Naive thymus-derived CD8-positive, alpha-beta T cell (primary cell): ENCODE measurements at regions not wholly inside any gene's neighbourhood (a gene's known extent, or its start where the extent isn't known, plus 50 kb on each side); places are given as distances from the start of the nearest gene placed in this dataset.

Source experiments
- ATAC-seq, 2 donors: fragments of 150-1000 bp; cut with Tn5 transposase in 1 of 2; sonication (Bioruptor Pico), chemical (Tn5 transposase) in 1 of 2; 1 replicate in 1 of 2; 2 replicates in 1 of 2; pipeline ENCODE4 v1.10.0; 2021; ENCODE audit warnings: mild to moderate bottlenecking in 2 of 2, moderate library complexity in 2 of 2
- POLR2A ChIA-PET: fragments of 350-600 bp; sonication (Branson Sonifier 250); formaldehyde crosslinking; loops from one replicate; lab custom pipeline; 2021; ENCODE audit warnings: antibody characterized with exemption; lab: Charles Lee
- DNase-seq, 10 donors: peaks; one replicate each; pipeline versions ENCODE4 v3.0.0 to v3.0.0-alpha.2; 2020 to 2022
- H3K27ac Mint-ChIP-seq, 10 donors: one replicate each; pipeline ENCODE4 v1.8.0; 2020 to 2022; ENCODE audit warnings: mild to moderate bottlenecking in 10 of 10, mixed read lengths in 10 of 10, moderate library complexity in 4 of 10, inconsistent platforms in 1 of 10
- H3K27me3 Mint-ChIP-seq, 5 donors: one replicate each; pipeline ENCODE4 v1.8.0; 2021 to 2022; ENCODE audit warnings: mixed read lengths in 5 of 5
- H3K36me3 Mint-ChIP-seq, 3 donors: one replicate each; pipeline ENCODE4 v1.8.0; 2020 to 2022; ENCODE audit warnings: mixed read lengths in 3 of 3, mild to moderate bottlenecking in 2 of 3, inconsistent platforms in 1 of 3
- H3K4me1 Mint-ChIP-seq, 4 donors: one replicate each; pipeline ENCODE4 v1.8.0; 2021 to 2022; ENCODE audit warnings: mixed read lengths in 4 of 4
- H3K4me3 Mint-ChIP-seq, 10 donors: one replicate each; pipeline ENCODE4 v1.8.0; 2020 to 2022; ENCODE audit warnings: mild to moderate bottlenecking in 10 of 10, mixed read lengths in 10 of 10, moderate library complexity in 6 of 10, inconsistent platforms in 1 of 10
- H3K9me3 Mint-ChIP-seq, 9 donors: one replicate each; pipeline ENCODE4 v1.8.0; 2020 to 2022; ENCODE audit warnings: mixed read lengths in 9 of 9, mild to moderate bottlenecking in 3 of 9, inconsistent platforms in 1 of 9, moderate library complexity in 1 of 9

DNA sequence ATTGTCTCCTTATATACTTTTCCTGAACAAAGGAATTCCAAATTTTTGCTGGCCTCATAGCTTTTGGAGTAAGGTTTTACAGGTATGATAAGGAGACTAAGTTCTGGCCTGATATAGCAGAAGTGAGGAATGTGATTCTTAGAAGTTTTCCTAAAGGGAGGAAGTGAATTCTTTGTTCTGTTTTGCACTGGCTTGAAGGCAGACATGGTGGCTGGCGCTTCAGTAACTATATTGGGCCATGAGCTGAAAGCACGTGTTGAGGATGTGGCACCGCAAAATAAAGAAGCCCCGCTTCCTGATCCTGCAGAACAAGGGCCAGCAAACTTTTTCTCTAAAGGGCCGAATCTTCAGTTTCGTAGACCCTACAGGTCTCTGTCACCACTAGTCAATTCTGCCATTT, 224.2 kb downstream of the SNX18 start:
- ATAC-seq = no peak
- Mint-ChIP-seq H3K36me3 (no peaks in the 10 kb centered on the region), H3K9me3 (no peaks in the 10 kb centered on the region), H3K27ac (no peak overlapping the region), H3K4me3 (no peak overlapping the region), H3K27me3 (peaks cover 0 to 12% (median 6%) of the 10 kb centered on the region in 5 donors), H3K4me1 (peaks cover 11 to 26% (median 21%) of the 10 kb centered on the region in 4 donors)
- POLR2A ChIA-PET = interaction anchor here (0.5 kb wide), 1 partner anchor 167 kb away, joined by 4 read pairs; no protein-coding TSS in a partner anchor
- DNase-seq = no peak

DNA sequence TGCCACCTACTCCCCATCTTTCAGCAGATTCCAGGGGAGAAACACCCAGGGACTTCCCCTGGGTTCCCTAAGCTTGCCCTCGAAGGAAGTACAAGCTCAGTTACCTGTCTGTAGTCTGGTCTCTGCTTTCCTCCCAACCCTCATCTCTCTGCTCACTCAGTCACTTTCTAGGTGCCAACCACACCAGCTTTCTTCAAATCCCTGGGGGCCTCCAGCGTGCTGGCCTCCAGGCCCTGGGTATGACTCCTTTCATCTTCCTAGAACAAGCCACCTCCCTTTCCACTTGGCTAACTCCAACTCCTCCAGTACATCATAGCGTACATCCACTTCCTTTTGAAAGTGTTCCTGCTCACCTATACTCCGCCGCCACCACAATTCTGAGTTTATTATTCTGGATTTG, 222.6 kb downstream of the SNX18 start:
- no peak for DNase-seq
- Mint-ChIP-seq H3K9me3 (no peaks in the 10 kb centered on the region), H3K27ac (peak overlapping the region in 2 of 10 donors; percentile 4 to 33), H3K4me3 (no peak overlapping the region), H3K36me3 (no peaks in the 10 kb centered on the region), H3K4me1 (peaks cover 11 to 24% (median 20%) of the 10 kb centered on the region in 4 donors), H3K27me3 (peaks cover 0 to 12% (median 6%) of the 10 kb centered on the region in 5 donors)
- ATAC-seq = no peak
- POLR2A ChIA-PET = no interaction called here

DNA sequence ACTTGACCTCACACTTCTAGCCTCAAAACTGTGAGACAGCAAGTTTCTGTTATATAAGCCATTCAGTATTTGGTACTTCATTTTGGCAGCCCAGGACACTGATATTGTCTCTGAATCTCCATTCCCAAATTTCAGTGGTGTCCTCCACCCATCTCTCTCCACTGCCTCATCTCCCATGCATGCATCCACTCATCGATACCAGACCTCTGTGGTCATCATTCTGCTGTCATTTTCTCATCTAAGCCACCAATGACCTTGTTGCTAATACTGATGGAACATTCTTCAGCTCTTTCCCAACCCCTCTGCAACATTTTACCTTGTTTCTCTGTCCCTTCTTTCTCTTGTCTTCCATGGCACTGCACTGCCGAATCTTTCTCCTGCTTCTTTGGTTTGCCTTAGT, 221.8 kb downstream of the SNX18 start:
- H3K9me3 Mint-ChIP-seq = no peaks in the 10 kb centered on the region
- ATAC-seq = no peak
- no peak overlapping the region for H3K27ac Mint-ChIP-seq
- DNase-seq = no peak
- no peak overlapping the region for H3K4me3 Mint-ChIP-seq
- H3K27me3 Mint-ChIP-seq = peaks cover 0 to 12% (median 6%) of the 10 kb centered on the region in 5 donors
- peaks cover 9 to 16% (median 14%) of the 10 kb centered on the region in 4 donors for H3K4me1 Mint-ChIP-seq
- POLR2A ChIA-PET = no interaction called here
- H3K36me3 Mint-ChIP-seq = no peaks in the 10 kb centered on the region

DNA sequence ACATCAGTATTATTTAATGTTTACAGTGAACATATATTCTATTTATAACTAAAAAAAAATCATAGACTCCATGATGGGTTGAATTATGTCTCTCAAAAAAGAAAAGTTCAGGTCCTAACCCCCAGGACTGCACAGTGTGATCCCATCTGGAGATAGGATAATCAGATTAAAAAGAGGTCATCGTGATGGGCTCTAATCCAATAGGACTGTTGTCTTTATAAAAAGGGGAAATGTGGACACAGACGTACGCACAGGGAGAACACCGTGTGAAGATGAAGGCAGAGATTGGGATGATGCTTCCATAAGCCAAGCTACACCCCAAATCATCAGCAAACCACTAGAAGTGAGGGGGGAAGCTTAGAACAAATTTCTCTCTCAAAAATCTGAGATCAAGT, 221.4 kb downstream of the SNX18 start:
- Mint-ChIP-seq H3K36me3 (no peaks in the 10 kb centered on the region), H3K27ac (no peak overlapping the region), H3K4me3 (no peak overlapping the region), H3K9me3 (no peaks in the 10 kb centered on the region), H3K4me1 (peaks cover 7 to 12% (median 10%) of the 10 kb centered on the region in 4 donors), H3K27me3 (peaks cover 0 to 12% (median 6%) of the 10 kb centered on the region in 5 donors)
- ATAC-seq = no peak
- POLR2A ChIA-PET = no interaction called here
- DNase-seq = no peak

DNA sequence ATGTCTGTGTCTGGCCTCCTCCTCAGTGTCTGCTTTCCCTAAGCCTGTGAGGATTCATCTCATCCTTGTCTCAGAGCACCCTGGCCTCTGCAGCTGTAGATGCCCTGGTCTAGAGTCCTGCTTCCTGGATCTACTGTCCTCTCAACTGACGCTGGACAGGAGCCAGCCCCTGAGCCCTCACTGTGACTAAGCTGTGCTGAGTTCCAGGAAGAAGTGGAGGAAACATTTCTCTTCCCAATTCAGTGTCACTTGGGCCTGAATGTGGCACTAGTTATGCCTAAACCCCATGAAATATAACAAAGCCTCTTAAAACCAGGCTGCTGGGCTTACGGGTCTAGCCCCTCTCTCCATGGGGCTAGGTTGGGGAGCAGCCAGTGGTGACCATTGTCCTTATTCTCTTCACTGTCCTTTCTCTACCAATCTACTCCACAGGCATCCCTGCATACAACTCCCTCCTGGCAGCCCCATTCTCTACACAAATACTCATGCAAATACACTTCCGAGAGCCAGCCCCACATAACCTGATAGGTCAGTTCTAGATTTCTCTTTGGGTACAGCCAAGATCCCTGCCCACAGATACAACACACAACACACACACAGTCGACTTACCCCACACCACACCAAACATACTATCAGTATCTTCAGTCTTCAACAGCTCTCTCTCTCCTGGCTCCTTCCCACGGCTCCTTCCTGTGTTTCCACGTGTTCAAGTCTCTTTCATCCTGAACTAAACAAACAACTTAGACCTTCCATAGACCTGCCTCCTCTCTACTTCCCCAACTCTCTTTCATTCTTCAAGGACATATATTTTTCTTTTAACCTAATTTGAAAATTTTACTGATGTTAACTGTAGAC, 220.8 kb downstream of the SNX18 start:
- H3K9me3 Mint-ChIP-seq = no peaks in the 10 kb centered on the region
- H3K27ac Mint-ChIP-seq = peak overlapping the region in 2 of 10 donors; percentile 15 to 24
- H3K36me3 Mint-ChIP-seq = no peaks in the 10 kb centered on the region
- ATAC-seq (no peak), DNase-seq (no peak)
- H3K4me1 Mint-ChIP-seq = peaks cover 5 to 7% (median 5%) of the 10 kb centered on the region in 4 donors
- H3K27me3 Mint-ChIP-seq = peaks cover 0 to 12% (median 6%) of the 10 kb centered on the region in 5 donors
- POLR2A ChIA-PET = no interaction called here
- H3K4me3 Mint-ChIP-seq = no peak overlapping the region

DNA sequence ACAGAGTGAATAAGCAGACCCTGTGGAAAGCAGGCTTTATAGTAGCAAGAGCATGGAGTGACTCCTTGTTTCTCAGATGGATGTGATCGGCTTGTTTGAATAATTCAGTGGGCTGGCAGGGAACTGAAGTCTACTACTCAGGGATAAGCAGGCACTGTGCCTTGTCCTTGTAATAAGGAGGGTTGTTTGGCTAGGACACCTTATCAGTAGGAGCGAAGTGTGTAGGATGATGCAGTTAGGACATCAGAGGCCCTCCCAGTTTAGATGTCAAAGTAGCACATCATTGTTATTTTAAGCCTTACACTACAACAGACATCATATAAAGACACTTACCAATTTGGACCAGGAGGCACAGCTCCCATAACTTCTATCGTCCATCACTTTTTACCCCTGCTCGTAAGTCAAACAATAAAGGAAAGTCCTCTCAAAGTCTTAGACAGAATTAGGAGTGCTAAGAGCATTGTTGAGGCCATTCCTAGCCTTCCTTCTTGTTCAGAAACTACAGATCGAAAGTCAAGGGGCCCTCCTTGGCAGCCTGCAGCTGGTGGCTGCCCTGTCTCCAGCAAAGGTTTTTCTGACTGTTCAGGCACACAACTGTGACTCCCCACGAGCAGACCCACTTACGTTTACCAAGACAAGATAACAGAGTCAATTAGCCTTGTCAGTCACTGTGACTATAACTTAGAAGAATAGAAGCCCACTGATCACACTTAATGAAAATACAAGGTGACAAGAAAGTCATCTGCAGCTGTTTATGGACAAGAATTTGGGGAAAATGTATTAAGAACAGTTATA, 218.6 kb downstream of the SNX18 start:
- H3K9me3 Mint-ChIP-seq = no peaks in the 10 kb centered on the region
- POLR2A ChIA-PET = no interaction called here
- ATAC-seq = no peak
- H3K4me1 Mint-ChIP-seq = peaks cover 3 to 7% (median 5%) of the 10 kb centered on the region in 4 donors
- H3K36me3 Mint-ChIP-seq = no peaks in the 10 kb centered on the region
- DNase-seq = no peak
- H3K27me3 Mint-ChIP-seq = peaks cover 0 to 12% (median 6%) of the 10 kb centered on the region in 5 donors
- no peak overlapping the region for H3K27ac Mint-ChIP-seq
- no peak overlapping the region for H3K4me3 Mint-ChIP-seq

DNA sequence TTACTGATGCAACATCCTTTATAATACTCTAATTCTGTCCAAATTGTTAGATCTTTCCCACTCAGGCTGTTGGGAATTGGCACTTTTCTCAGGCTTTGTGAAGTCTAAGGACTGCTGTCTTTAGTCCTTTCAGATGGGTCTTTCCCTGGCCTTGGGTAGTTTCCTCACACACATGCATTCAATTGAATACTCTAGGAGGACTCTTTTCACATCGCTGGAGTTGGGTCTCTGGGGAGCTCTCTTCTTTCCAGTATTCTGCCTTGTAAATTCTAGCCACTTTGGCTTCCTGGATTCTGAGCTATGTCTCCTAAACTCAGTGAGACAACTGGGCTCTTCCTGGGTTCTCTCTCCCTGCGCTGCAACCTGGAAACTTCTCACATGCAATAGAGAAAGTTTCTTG, 215.5 kb downstream of the SNX18 start:
- no peak for DNase-seq
- Mint-ChIP-seq H3K36me3 (no peaks in the 10 kb centered on the region), H3K4me3 (no peak overlapping the region), H3K9me3 (no peaks in the 10 kb centered on the region), H3K27ac (no peak overlapping the region), H3K27me3 (peaks cover 0 to 2% (median 0%) of the 10 kb centered on the region in 5 donors), H3K4me1 (no peaks in the 10 kb centered on the region)
- POLR2A ChIA-PET = no interaction called here
- no peak for ATAC-seq

DNA sequence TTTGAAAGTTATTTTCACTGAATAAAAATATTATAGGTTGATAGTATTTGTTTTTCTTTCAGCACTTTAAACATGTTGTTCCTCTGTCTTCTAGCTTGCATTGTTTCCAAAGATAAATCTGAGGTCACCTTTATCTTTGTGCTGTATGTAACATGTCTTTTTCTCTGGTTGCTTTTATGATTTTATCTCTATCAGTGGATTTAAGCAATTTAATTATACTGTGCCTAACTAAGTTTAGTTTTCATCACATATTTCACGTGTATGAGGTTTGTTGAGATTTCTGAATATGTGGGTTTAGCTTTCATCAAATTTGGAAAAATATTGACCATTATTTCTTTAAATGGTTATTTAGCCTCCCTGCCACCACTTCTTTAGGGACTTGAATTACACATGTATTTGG, 214.5 kb downstream of the SNX18 start:
- ATAC-seq (no peak), DNase-seq (no peak)
- no peak overlapping the region for H3K27ac Mint-ChIP-seq
- H3K36me3 Mint-ChIP-seq = no peaks in the 10 kb centered on the region
- POLR2A ChIA-PET = no interaction called here
- no peaks in the 10 kb centered on the region for H3K27me3 Mint-ChIP-seq
- no peaks in the 10 kb centered on the region for H3K4me1 Mint-ChIP-seq
- no peak overlapping the region for H3K4me3 Mint-ChIP-seq
- H3K9me3 Mint-ChIP-seq = no peaks in the 10 kb centered on the region

DNA sequence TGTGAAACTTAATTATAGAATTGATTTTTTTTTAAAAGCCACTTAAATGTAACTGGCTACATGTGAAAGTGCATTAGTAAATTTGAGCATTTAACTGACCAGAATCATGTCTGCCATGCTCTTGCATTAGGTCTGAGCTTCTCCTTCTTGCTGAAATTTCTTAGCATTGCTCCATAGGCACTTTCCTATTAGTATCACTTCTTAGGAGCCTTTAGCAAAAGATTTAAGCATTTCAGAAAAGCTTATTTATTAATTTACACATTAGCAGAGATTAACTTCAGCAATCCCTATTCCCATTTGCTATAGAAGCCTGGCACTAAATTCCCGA, 211.0 kb downstream of the SNX18 start:
- POLR2A ChIA-PET = interaction anchor here (0.7 kb wide), 1 partner anchor 9 kb away, joined by 3 read pairs; no protein-coding TSS in a partner anchor

DNA sequence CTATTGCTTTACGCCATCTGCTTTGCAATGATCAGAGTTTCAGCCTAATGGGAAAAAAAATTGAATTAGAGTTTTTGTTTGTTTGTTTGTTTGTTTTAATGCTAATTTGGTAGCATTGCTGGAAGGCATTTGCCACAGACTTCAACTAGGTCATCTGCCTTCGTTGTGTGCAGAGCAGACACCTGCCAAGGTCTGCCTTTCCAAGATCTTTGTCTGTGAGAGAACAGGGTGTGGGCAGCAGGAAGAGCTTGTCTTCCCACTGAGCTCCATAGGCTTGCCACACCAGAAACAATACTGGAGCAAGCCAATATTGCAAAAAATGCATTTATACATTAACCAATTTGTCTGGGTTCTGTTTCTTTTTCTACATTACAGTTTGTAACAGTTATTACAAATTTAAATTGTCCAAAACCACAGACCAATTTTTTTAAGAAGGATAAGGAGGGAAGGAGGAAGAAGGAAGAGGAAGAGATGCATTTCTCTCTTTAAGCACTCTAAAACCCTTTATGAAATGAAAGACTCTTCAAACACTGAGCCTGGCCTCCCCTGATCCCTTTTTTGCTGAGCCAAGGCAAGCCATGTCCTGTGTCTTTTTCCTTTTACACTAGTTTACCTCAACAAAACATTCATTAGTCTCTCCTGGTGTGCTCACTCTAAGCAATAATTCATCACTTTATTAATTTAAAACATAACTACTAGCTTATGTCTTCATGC, 210.5 kb downstream of the SNX18 start:
- H3K27ac Mint-ChIP-seq = no peak overlapping the region
- no peak for DNase-seq
- no peak overlapping the region for H3K4me3 Mint-ChIP-seq
- H3K27me3 Mint-ChIP-seq = no peaks in the 10 kb centered on the region
- peaks cover 0 to 5% (median 0%) of the 10 kb centered on the region in 9 donors for H3K9me3 Mint-ChIP-seq
- POLR2A ChIA-PET = no interaction called here
- H3K4me1 Mint-ChIP-seq = peaks cover 0 to 3% (median under 1%) of the 10 kb centered on the region in 4 donors
- peaks cover 0 to 4% (median 0%) of the 10 kb centered on the region in 3 donors for H3K36me3 Mint-ChIP-seq
- no peak for ATAC-seq

More for the DNA sequence above, 211.0 kb downstream of the SNX18 start:
- H3K4me3 Mint-ChIP-seq = no peak overlapping the region
- H3K9me3 Mint-ChIP-seq = peaks cover 0 to under 1% (median 0%) of the 10 kb centered on the region in 9 donors
- H3K27ac Mint-ChIP-seq = no peak overlapping the region
- ATAC-seq = no peak
- no peaks in the 10 kb centered on the region for H3K27me3 Mint-ChIP-seq
- no peaks in the 10 kb centered on the region for H3K36me3 Mint-ChIP-seq
- no peaks in the 10 kb centered on the region for H3K4me1 Mint-ChIP-seq
- no peak for DNase-seq

DNA sequence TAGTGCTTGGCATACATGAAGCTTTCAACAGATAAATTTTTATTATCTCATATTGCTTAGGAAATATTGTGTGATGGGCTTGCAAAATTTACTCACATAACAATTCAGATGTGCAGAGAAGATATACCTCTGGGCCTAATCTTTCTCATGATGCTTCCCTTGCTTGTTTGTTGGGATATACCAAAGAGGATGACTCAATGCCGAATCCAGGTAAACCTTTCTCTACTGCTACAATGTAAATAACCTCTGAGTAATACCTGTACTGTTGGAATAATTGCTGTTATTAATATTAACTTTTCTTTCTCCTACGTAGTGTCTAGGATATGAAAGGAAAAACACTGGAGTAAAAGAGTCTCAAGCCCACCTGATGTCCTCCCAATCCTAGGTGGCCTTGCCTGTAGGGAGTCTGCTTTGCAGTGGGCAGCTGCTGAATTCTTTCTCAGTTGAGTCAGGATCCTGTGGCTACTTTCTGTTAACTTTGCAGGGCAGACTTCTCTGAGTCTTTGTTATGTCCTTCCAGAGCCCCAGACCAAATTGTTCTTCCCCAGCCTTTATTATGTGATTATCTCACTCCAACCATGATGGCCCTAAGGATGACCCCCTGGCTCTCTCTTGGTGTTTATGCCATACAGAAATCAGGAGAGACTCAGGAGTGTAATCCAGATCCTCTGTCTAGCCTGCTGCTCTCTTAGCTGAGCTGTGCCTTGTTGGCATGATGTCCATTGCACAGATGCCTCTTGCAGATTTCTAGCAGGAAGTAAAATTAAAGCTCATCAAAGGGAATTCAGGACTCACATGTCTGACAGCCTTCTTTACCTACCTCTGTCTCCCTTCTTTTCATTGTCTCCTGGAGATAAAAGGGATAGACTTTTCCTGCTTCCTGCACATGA, 208.1 kb downstream of the SNX18 start:
- peaks cover 0 to 7% (median 0%) of the 10 kb centered on the region in 3 donors for H3K36me3 Mint-ChIP-seq
- POLR2A ChIA-PET = interaction anchor here (1.0 kb wide), 1 partner anchor 19 kb away, joined by 3 read pairs; no protein-coding TSS in a partner anchor
- H3K9me3 Mint-ChIP-seq = peaks cover 0 to 11% (median 0%) of the 10 kb centered on the region in 9 donors
- H3K27ac Mint-ChIP-seq = no peak overlapping the region
- H3K4me3 Mint-ChIP-seq = no peak overlapping the region
- no peaks in the 10 kb centered on the region for H3K27me3 Mint-ChIP-seq
- ATAC-seq (no peak), DNase-seq (no peak)
- peaks cover 0 to 8% (median 2%) of the 10 kb centered on the region in 4 donors for H3K4me1 Mint-ChIP-seq
